NCI-H748 (cell line): ENCODE measurements at regions not wholly inside any gene's neighbourhood (a gene's known extent, or its start where the extent isn't known, plus 50 kb on each side); places are given as distances from the start of the nearest gene placed in this dataset.

Source experiments
- DNase-seq: peaks from one replicate; lab custom pipeline; 2025; ENCODE audit not compliant: unreplicated experiment; lab: John Stamatoyannopoulos, UW

- DNase-seq: no peak
Measured at GRCh38 chr15:47885920-47886319, 168.6 kb downstream of the SEMA6D start.

GRCh38 chr15:47887241-47887800, 170.0 kb downstream of the SEMA6D start:
- DNase-seq: peak; percentile 94

- DNase-seq: no peak
Measured at GRCh38 chr15:47888385-47889100, 171.2 kb downstream of the SEMA6D start.

- no peak for DNase-seq
Measured at GRCh38 chr15:47890397-47891150, 173.3 kb downstream of the SEMA6D start.

GRCh38 chr15:47897525-47897924, 180.2 kb downstream of the SEMA6D start:
- DNase-seq: no peak

GRCh38 chr15:47900751-47901150, 183.4 kb downstream of the SEMA6D start:
- no peak for DNase-seq

- DNase-seq: no peak
Measured at GRCh38 chr15:47903368-47903767, 186.1 kb downstream of the SEMA6D start.

- DNase-seq: no peak
Measured at GRCh38 chr15:47908486-47908885, 191.2 kb downstream of the SEMA6D start.

- DNase-seq: no peak
Measured at GRCh38 chr15:47908950-47909670, 191.8 kb downstream of the SEMA6D start.

- peak; percentile 62 for DNase-seq
Measured at GRCh38 chr15:47912910-47913309, 195.6 kb downstream of the SEMA6D start.

- no peak for DNase-seq
Measured at GRCh38 chr15:47917881-47918280, 200.6 kb downstream of the SEMA6D start.

- DNase-seq: no peak
Measured at GRCh38 chr15:47918877-47919276, 201.6 kb downstream of the SEMA6D start.

GRCh38 chr15:47924381-47924780, 196.4 kb upstream of the SLC24A5 start:
- peak; percentile 26 for DNase-seq

- DNase-seq: peak; percentile 95
Measured at GRCh38 chr15:47929138-47929803, 191.5 kb upstream of the SLC24A5 start.

GRCh38 chr15:47932261-47932660, 188.5 kb upstream of the SLC24A5 start:
- DNase-seq: no peak

GRCh38 chr15:47932951-47933641, 187.7 kb upstream of the SLC24A5 start:
- no peak for DNase-seq

- no peak for DNase-seq
Measured at GRCh38 chr15:47933865-47934264, 186.9 kb upstream of the SLC24A5 start.

GRCh38 chr15:47934342-47934741, 186.4 kb upstream of the SLC24A5 start:
- DNase-seq: no peak

- DNase-seq: no peak
Measured at GRCh38 chr15:47937834-47938233, 183.0 kb upstream of the SLC24A5 start.

GRCh38 chr15:47944637-47945288, 176.0 kb upstream of the SLC24A5 start:
- no peak for DNase-seq
